Activated T-helper 2 cell treated with anti-CD3 and anti-CD28 coated beads, Interferon-gamma antibody, Interleukin-2, Interleukin-4, amounts not matched to agents 10 μg/mL and 5 μg/mL and 100 μg/mL, durations not matched to agents 14 hours and 24 hours and 36 hours (primary cell): ENCODE measurements at regions not wholly inside any gene's neighbourhood (a gene's known extent, or its start where the extent isn't known, plus 50 kb on each side); places are given as distances from the start of the nearest gene placed in this dataset.

Experiments
- DNase-seq: peaks from one replicate; pipeline ENCODE4 v3.0.0; 2021; ENCODE audit warnings: low spot score
- H3K27ac Mint-ChIP-seq: one replicate; pipeline ENCODE4 v1.8.0; 2021; ENCODE audit warnings: mixed read lengths
- H3K27me3 Mint-ChIP-seq: one replicate; pipeline ENCODE4 v1.8.0; 2021; ENCODE audit warnings: low read depth, mixed read lengths
- H3K36me3 Mint-ChIP-seq: one replicate; pipeline ENCODE4 v1.8.0; 2021; ENCODE audit warnings: low read depth, mixed read lengths
- H3K4me1 Mint-ChIP-seq: one replicate; pipeline ENCODE4 v1.8.0; 2021; ENCODE audit warnings: low read depth, mixed read lengths
- H3K4me3 Mint-ChIP-seq: one replicate; pipeline ENCODE4 v1.8.0; 2021; ENCODE audit warnings: low read depth, mild to moderate bottlenecking, moderate library complexity, mixed read lengths
- H3K9me3 Mint-ChIP-seq: one replicate; pipeline ENCODE4 v1.8.0; 2021; ENCODE audit warnings: mixed read lengths
- intact Hi-C: fragments of 100-400 bp; cut with micrococcal nuclease; formaldehyde crosslinking; loops from one replicate; pipeline ENCODE4 v1.15.1; 2023

DNA sequence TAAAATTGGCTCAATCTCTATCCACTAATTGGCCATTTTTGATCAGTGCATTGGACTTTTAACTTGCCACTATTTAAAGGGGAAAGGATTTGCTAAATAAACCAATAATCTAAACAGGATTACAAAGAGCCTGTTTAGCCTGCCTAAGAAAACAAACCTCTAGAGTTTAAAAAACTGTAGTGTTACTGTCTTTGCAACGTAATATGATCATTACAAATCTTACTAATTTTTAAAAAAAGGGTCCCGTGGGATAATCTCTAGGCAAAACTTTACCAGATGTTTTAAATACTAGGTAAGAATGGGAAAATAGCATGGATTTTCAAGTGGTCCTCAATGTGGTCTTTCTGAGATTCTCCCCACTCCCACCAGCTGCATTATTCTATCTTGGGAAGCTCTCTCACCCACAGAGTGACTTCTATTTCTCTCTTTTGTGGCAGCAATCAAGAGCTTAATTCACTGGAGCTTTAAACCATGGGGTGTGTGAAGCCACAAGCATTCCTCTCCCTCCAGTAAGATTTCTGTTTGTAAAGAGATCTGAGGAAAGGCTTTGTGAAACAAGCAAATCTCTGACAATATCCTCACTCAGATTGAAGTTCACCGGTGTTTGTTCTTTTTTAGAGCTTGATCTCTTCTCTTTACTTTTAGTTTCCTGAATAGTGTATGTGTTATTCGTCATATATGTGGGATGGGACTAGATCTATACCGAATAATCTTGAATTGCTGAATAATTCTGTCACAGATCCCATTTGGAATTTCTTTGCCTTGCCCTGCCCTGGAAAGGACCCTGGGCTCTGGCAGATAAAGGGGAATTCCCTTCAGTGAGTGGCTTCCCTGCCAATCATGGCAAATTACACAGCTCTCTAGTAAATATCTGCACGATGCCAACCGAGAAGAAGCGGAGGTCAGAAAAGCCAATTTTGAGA lies 132.2 kb downstream of the TLR5 start:
- no peak for DNase-seq
- Mint-ChIP-seq H3K4me3 (no peak overlapping the region), H3K27ac (no peak overlapping the region), H3K4me1 (no peaks in the 10 kb centered on the region), H3K9me3 (no peaks in the 10 kb centered on the region), H3K27me3 (peaks cover 5% of the 10 kb centered on the region), H3K36me3 (no peaks in the 10 kb centered on the region)
- intact Hi-C loops, result no loop called here

DNA sequence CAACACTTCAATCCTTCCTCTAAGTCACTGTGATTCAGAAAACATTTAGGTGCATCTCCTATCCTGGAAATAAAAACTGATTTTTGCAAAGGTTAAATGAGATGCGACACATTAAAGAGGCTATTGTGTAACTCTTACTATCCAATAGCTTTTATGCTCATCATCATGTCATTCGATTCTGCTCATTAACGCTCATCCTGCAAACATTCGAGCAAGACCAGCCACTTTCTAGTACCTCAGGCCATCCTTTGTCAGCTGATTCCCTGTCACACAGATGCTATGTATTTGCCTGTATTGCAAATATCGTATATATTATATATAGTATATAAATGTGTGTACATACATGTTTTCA lies 131.6 kb downstream of the TLR5 start:
- DNase-seq, result no peak
- Mint-ChIP-seq H3K4me3 (no peak overlapping the region), H3K36me3 (no peaks in the 10 kb centered on the region), H3K27ac (no peak overlapping the region), H3K27me3 (peaks cover 5% of the 10 kb centered on the region), H3K4me1 (no peaks in the 10 kb centered on the region), H3K9me3 (no peaks in the 10 kb centered on the region)
- intact Hi-C loops, result no loop called here

DNA sequence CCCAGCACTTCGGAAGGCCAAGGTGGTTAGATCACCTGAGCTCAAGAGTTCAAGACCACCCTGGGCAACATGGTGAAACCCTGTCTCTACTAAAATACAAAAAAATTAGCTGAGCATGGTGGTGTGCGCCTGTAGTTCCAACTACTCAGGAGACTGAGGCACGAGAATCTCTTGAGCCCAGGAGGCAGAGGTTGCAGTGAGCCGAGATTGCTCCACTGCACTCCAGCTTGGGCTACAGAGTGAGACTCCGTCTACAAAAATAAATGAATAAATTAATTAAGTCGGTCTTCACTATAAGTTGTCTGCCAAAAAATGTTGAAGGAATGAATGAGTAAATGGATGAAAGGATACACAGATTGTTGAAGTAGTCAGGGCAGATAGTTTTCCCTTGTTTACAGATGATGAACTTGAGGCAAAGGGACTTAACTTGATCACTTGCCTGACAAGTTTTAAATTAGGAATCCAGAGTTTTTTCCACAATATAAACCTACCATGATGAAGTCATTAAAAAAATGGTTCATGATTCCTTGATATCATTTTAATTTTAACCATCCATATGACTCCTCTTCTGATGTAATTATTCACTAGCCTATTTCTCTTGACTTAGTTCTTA lies 130.8 kb downstream of the TLR5 start:
- Mint-ChIP-seq H3K4me3 (no peak overlapping the region), H3K9me3 (no peaks in the 10 kb centered on the region), H3K27me3 (peaks cover 5% of the 10 kb centered on the region), H3K36me3 (no peaks in the 10 kb centered on the region), H3K4me1 (no peaks in the 10 kb centered on the region), H3K27ac (no peak overlapping the region)
- intact Hi-C loops, result no loop called here
- no peak for DNase-seq

DNA sequence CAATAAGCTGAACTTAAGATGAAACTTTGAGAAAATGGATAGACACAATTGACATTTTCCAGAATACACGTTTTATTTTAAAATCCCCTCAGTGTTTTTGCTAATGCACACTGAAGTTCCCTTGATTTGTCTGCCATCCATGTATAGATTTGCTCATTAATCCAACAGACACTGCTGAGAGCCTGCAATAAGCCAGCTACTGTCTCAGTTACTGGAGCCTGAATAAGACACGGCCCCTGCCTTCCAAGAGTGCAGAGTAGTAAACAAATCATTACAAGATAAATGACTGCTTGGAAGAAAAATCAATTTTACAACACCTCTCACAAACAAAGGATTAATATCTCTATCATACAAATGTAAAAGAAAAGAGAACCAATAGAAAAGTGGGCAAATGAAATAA lies 130.1 kb downstream of the TLR5 start:
- intact Hi-C loops, result no loop called here
- H3K27ac Mint-ChIP-seq, result no peak overlapping the region

DNA sequence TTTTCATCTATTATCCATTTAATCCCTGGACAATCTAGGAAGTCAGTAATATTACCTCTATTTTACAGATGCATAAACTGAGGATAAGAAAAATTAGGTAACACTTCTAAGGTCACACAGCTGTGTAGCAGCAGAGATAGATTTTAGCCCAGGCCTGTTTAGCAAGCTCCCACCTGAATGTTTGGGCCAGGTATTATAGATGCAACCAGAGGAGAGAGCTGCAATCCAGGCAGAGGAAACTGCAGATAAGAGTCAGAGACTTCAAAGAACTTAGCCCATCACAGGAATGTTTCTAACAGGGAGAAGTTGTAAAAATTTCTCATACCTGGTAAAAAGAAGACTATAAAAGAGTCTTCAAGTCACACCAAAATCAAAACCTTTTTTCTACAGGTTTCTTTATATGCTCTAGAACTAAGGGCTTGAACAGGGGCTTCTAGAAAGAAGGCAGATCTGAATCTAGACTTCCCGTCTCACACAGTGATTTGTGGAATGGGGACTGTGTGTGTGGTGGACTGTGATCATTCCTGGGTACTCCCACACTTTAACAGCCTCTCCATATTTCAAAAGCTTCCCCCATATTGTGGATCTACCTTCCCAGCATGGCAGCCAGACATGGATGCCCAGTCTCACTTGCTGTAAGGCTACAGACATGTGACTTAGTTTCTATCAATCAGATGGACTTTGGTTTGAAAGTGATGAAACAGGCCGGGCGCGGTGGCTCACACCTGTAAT lies 128.7 kb downstream of the TLR5 start:
- H3K9me3 Mint-ChIP-seq, result no peaks in the 10 kb centered on the region
- intact Hi-C loops, result no loop called here
- no peak overlapping the region for H3K27ac Mint-ChIP-seq
- peaks cover 2% of the 10 kb centered on the region for H3K27me3 Mint-ChIP-seq
- H3K36me3 Mint-ChIP-seq, result no peaks in the 10 kb centered on the region
- DNase-seq, result no peak
- no peaks in the 10 kb centered on the region for H3K4me1 Mint-ChIP-seq
- no peak overlapping the region for H3K4me3 Mint-ChIP-seq

More for the DNA sequence above, 130.1 kb downstream of the TLR5 start:
- no peaks in the 10 kb centered on the region for H3K9me3 Mint-ChIP-seq
- H3K4me3 Mint-ChIP-seq, result no peak overlapping the region
- no peaks in the 10 kb centered on the region for H3K36me3 Mint-ChIP-seq
- DNase-seq, result no peak
- H3K4me1 Mint-ChIP-seq, result no peaks in the 10 kb centered on the region
- peaks cover 5% of the 10 kb centered on the region for H3K27me3 Mint-ChIP-seq

DNA sequence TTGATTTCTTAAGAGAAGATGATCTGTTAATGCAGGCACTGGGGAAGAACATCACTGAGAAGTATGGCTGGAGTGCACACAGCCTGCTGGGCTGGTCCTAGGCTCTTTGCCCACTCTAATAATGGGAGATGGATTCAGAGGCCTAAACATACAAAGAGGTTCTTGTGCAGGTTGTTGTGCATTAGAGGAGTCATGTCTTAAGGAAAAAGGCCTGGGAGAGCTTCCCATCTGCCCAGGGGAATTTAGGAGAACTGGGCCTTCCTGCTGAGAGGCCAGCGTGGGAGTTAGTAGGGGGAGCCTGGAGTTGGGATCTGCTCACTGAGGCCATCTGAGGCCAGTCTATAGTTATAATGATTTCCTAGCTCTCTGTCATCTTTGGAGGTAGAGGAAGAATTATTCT lies 126.7 kb downstream of the TLR5 start:
- H3K36me3 Mint-ChIP-seq, result no peaks in the 10 kb centered on the region
- H3K27ac Mint-ChIP-seq, result no peak overlapping the region
- intact Hi-C loops, result no loop called here
- no peaks in the 10 kb centered on the region for H3K27me3 Mint-ChIP-seq
- H3K4me1 Mint-ChIP-seq, result no peaks in the 10 kb centered on the region
- H3K4me3 Mint-ChIP-seq, result no peak overlapping the region
- no peaks in the 10 kb centered on the region for H3K9me3 Mint-ChIP-seq
- no peak for DNase-seq

DNA sequence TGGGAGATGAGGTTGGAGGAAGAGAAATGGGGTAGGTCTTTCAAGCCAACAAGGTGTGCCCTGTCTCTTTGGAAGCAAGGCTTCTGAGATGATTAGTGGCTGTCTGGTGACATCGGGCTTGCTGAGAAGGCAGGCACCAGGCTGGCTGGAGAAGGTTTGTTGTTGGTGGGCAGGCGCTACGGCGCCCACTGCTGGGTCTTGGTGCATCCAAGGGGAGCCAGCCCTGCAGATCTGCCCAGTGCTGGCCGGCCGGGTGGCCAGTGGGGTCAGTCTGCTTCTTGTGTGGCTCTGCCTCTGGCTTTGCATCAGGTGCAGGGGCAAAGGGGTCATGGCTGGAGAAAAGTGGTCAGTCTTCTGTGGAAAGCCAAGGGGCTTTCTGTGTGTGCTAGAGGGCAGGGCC lies 126.2 kb downstream of the TLR5 start:
- Mint-ChIP-seq H3K27ac (no peak overlapping the region), H3K36me3 (no peaks in the 10 kb centered on the region), H3K4me3 (no peak overlapping the region), H3K4me1 (no peaks in the 10 kb centered on the region), H3K9me3 (no peaks in the 10 kb centered on the region), H3K27me3 (no peaks in the 10 kb centered on the region)
- no peak for DNase-seq
- intact Hi-C loops, result no loop called here

DNA sequence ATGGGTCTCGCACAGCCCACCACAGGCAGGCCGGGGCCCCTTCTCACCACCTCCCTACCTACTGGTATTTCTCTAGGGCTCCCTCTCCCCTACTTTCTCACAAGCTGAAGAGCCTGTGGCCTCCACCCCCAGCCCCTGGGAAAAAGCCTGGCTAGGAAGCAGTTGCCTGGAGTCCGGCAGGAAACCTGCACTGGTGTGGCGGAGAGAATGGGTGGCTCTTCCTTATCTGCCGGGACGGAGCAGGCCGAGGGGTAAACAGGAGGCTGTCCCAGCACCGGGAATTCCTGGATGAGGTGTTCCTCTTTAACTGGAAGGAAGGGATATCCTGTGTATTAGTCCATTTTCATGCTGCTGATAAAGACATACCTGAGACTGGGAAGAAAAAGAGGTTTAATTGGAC lies 125.8 kb downstream of the TLR5 start:
- no peaks in the 10 kb centered on the region for H3K36me3 Mint-ChIP-seq
- intact Hi-C loops, result no loop called here
- no peaks in the 10 kb centered on the region for H3K27me3 Mint-ChIP-seq
- no peaks in the 10 kb centered on the region for H3K9me3 Mint-ChIP-seq
- no peak overlapping the region for H3K27ac Mint-ChIP-seq
- no peak overlapping the region for H3K4me3 Mint-ChIP-seq
- DNase-seq, result no peak
- no peaks in the 10 kb centered on the region for H3K4me1 Mint-ChIP-seq

DNA sequence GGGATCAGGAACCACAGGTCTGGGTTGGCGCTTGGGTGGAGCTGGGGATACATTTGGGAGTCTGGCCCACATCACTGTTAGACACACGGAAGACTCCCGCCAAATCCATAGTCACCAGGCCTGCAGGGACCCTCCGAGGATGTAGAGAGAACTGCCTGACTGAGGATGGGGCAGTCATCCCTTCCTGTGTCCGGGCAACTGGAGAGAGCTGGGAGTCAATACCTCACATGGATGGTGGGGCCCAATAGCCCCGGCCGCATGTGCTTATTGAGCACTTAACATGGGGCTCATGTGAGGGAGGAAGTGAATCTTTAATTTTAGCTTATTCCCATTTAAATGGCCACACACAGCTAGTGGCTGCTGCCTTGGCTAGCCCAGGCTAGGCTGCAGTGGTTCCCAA lies 124.5 kb downstream of the TLR5 start:
- H3K4me1 Mint-ChIP-seq, result no peaks in the 10 kb centered on the region
- H3K9me3 Mint-ChIP-seq, result no peaks in the 10 kb centered on the region
- H3K36me3 Mint-ChIP-seq, result no peaks in the 10 kb centered on the region
- H3K27me3 Mint-ChIP-seq, result no peaks in the 10 kb centered on the region
- no peak overlapping the region for H3K27ac Mint-ChIP-seq
- DNase-seq, result no peak
- intact Hi-C loops, result no loop called here
- no peak overlapping the region for H3K4me3 Mint-ChIP-seq

DNA sequence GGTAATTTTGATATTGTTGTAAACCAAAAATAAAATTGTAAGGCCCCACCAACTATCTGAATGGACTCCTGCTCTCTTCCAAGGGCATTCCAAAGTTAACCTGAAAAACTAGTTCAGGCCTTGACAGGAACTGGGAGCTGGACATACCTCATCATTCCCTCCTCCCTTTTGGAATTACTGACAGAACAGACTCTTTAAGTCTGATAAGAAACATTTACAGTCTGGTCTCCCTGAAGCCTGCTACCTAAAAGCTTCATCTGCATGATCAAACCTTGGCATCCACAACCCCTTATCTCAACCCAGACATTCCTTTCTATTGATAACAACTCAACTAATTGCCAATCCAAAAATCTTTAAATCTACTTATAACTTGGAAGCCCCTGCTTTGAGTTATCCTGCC lies 123.8 kb downstream of the TLR5 start:
- no peak for DNase-seq
- H3K9me3 Mint-ChIP-seq, result no peaks in the 10 kb centered on the region
- intact Hi-C loops, result no loop called here
- H3K4me3 Mint-ChIP-seq, result no peak overlapping the region
- no peaks in the 10 kb centered on the region for H3K4me1 Mint-ChIP-seq
- H3K36me3 Mint-ChIP-seq, result no peaks in the 10 kb centered on the region
- no peaks in the 10 kb centered on the region for H3K27me3 Mint-ChIP-seq
- H3K27ac Mint-ChIP-seq, result no peak overlapping the region

DNA sequence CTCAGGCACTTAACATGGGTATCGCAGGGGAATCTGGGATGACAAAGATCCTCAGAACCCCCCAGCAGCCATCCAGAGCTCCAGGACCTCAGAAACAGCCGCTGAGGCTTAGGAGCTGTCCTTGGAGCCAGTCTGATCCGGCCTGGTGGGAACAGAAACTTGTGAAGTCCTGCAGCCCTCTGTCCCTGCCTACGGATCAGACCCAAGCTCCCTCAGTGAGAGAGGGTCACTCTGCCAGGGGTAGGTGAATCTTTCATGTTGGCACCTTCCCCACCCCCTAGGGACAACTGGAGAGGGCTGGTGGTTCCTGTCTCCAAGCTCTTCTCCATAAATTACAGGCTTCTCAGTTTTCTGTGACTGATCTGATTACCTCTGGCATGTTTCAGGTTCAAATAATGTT lies 122.3 kb downstream of the TLR5 start:
- H3K36me3 Mint-ChIP-seq, result no peaks in the 10 kb centered on the region
- no peaks in the 10 kb centered on the region for H3K9me3 Mint-ChIP-seq
- no peaks in the 10 kb centered on the region for H3K4me1 Mint-ChIP-seq
- DNase-seq, result no peak
- no peak overlapping the region for H3K4me3 Mint-ChIP-seq
- no peak overlapping the region for H3K27ac Mint-ChIP-seq
- intact Hi-C loops, result no loop called here
- no peaks in the 10 kb centered on the region for H3K27me3 Mint-ChIP-seq

DNA sequence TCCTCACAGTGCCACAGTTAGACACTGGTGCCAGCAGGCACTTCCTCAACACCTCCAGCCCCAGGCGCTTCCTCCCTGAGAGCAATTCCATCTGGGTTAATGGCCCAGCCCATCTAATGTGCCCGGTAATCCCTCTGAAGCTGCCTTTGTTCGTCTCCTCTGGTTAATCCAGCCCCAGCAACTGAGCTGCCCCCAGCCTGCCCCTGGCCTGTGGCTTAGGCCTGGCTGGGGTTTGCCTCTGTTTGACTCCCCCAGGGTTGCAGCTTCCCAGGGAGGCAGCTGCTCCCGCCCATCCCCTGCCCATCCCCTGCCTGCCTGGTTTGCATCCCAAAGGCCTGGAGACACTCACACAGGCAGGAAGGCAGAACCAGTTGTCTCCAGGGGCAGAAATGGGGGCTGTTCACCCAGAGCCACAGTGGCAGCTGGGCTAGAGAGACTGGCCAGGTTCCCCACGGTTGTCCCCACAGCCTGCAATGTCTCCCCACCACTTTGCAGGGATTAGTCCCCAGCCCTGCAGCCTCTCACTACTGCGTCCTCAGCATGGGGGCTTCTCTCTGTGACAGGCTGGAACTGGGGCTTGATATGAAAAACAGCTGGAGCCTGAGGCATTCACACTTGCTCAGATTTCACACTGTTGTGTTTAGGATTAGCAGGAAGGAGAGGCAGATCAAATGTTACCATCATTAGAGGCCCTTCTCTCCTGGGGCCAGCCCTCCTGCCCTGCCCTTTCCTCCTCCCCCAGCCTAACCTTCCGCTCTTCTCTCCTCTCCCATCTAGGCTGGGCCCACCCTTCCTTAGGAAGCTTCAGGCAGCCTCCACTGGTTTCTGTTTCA lies 120.2 kb downstream of the TLR5 start:
- DNase-seq, result no peak
- Mint-ChIP-seq H3K4me3 (no peak overlapping the region), H3K36me3 (no peaks in the 10 kb centered on the region), H3K4me1 (no peaks in the 10 kb centered on the region), H3K9me3 (no peaks in the 10 kb centered on the region), H3K27me3 (no peaks in the 10 kb centered on the region), H3K27ac (no peak overlapping the region)
- intact Hi-C loops, result no loop called here
